B cell (primary cell): ENCODE measurements at regions not wholly inside any gene's neighbourhood (a gene's known extent, or its start where the extent isn't known, plus 50 kb on each side); places are given as distances from the start of the nearest gene placed in this dataset.

Source experiments
- ATAC-seq: fragments of 200-7000 bp; cut with Tn5 transposase; one replicate; pipeline ENCODE4 v1.10.0; 2021; ENCODE audit warnings: low read depth, mild to moderate bottlenecking, moderate number of reproducible peaks, moderate library complexity
- CTCF ChIA-PET: fragments of 350-600 bp; sonication (Branson Sonifier 250); formaldehyde crosslinking; loops from one replicate; lab custom pipeline; 2021; ENCODE audit warnings: antibody characterized with exemption, inconsistent platforms; lab: Charles Lee
- POLR2A ChIA-PET: fragments of 350-600 bp; sonication (Branson Sonifier 250); formaldehyde crosslinking; loops from one replicate; lab custom pipeline; 2021; ENCODE audit warnings: antibody characterized with exemption; lab: Charles Lee
- DNase-seq: peaks from one replicate; pipeline ENCODE4 v3.0.0; 2013
- H2AFZ ChIP-seq: 2 replicates; pipeline ENCODE4 v1.6.1; 2012; ENCODE audit warnings: mild to moderate bottlenecking, low read depth, low read length; ENCODE audit not compliant: insufficient read depth, poor library complexity, severe bottlenecking
- H3K27ac ChIP-seq, 2 donors: 1 replicate in 1 of 2; 2 replicates in 1 of 2; pipeline ENCODE4 v1.5.1; 2012 to 2013; ENCODE audit warnings: low read length in 2 of 2, mild to moderate bottlenecking in 2 of 2, moderate library complexity in 1 of 2
- H3K27me3 ChIP-seq, 4 experiments: fragments of 200-600 bp in 1 of 4; sonication (generic) in 1 of 4; replicated peaks in 1 of 4; 1 replicate in 2 of 4; 2 replicates in 2 of 4; pipeline versions ENCODE4 v1.6.1 to v1.7.0; 2013 to 2016; ENCODE audit warnings: low read length in 3 of 4, mild to moderate bottlenecking in 2 of 4, mixed read lengths in 1 of 4, moderate library complexity in 1 of 4; ENCODE audit not compliant: insufficient read depth in 4 of 4, control insufficient read depth in 3 of 4; ENCODE audit errors: control extremely low read depth in 1 of 4
- H3K36me3 ChIP-seq, 2 experiments: replicated peaks in 1 of 2; 1 replicate in 1 of 2; 2 replicates in 1 of 2; pipeline versions ENCODE4 v1.6.1 to v1.7.1; 2013; ENCODE audit warnings: low read length in 1 of 2; ENCODE audit not compliant: insufficient read depth in 2 of 2, control insufficient read depth in 1 of 2; ENCODE audit errors: control extremely low read depth in 1 of 2, extremely low read depth in 1 of 2
- H3K4me1 ChIP-seq, 2 donors: fragments of 200-600 bp in 1 of 2; sonication (generic) in 1 of 2; 1 replicate in 1 of 2; 2 replicates in 1 of 2; pipeline versions ENCODE4 v1.5.1 to v1.6.1; 2013 to 2017; ENCODE audit warnings: low read length in 2 of 2; ENCODE audit not compliant: control insufficient read depth in 2 of 2, insufficient read depth in 2 of 2
- H3K4me2 ChIP-seq: replicated peaks from 2 replicates; pipeline ENCODE3; 2012; ENCODE audit warnings: mild to moderate bottlenecking, low read depth, low read length; ENCODE audit not compliant: poor library complexity, severe bottlenecking
- H3K4me3 ChIP-seq, 5 experiments: fragments of 200-600 bp in 1 of 5; sonication (generic) in 1 of 5; 1 replicate in 3 of 5; 2 replicates in 2 of 5; pipeline versions ENCODE4 v1.5.1 to v1.7.0; 2011 to 2016; ENCODE audit warnings: low read length in 4 of 5, mild to moderate bottlenecking in 4 of 5, low read depth in 2 of 5, control low read depth in 1 of 5, moderate library complexity in 1 of 5; ENCODE audit not compliant: insufficient read depth in 1 of 5; ENCODE audit errors: control extremely low read depth in 1 of 5, extremely low read depth in 1 of 5
- H3K79me2 ChIP-seq: fragments of 200-600 bp; sonication (generic); one replicate; pipeline ENCODE4 v1.6.0; 2016; ENCODE audit warnings: low read length; ENCODE audit not compliant: control insufficient read depth, insufficient read depth
- H3K9ac ChIP-seq: fragments of 200-600 bp; sonication (generic); 2 replicates; pipeline ENCODE4 v1.6.1; 2017; ENCODE audit warnings: mild to moderate bottlenecking, low read length, moderate library complexity
- H3K9me3 ChIP-seq, 3 donors: one replicate each; pipeline versions ENCODE4 v1.6.1 to v1.7.1; 2013; ENCODE audit warnings: low read length in 2 of 3; ENCODE audit not compliant: control insufficient read depth in 2 of 3, insufficient read depth in 1 of 3; ENCODE audit errors: control extremely low read depth in 1 of 3
- H4K20me1 ChIP-seq: 2 replicates; pipeline ENCODE4 v1.6.0; 2012; ENCODE audit warnings: mild to moderate bottlenecking, low read length; ENCODE audit not compliant: insufficient read depth, control insufficient read depth, poor library complexity, severe bottlenecking
- H3K27ac Mint-ChIP-seq: one replicate; pipeline ENCODE4 v1.8.0; 2021; ENCODE audit warnings: mixed read lengths
- H3K27me3 Mint-ChIP-seq: one replicate; pipeline ENCODE4 v1.8.0; 2021; ENCODE audit warnings: mixed read lengths
- H3K4me1 Mint-ChIP-seq: one replicate; pipeline ENCODE4 v1.8.0; 2021; ENCODE audit warnings: mixed read lengths
- H3K4me3 Mint-ChIP-seq: one replicate; pipeline ENCODE4 v1.8.0; 2021; ENCODE audit warnings: mixed read lengths
- H3K9me3 Mint-ChIP-seq: one replicate; pipeline ENCODE4 v1.8.0; 2022; ENCODE audit warnings: mixed read lengths; ENCODE audit not compliant: insufficient read depth
- CTCF ChIP-seq: fragments of 200-600 bp; IDR thresholded peaks from one replicate; pipeline ENCODE4 v1.8.0; 2022; ENCODE audit warnings: antibody characterized with exemption, mild to moderate bottlenecking
- EZH2 ChIP-seq: IDR thresholded peaks from 2 replicates; pipeline ENCODE4 v1.6.1; 2012; ENCODE audit warnings: borderline replicate concordance, low read depth, mild to moderate bottlenecking, moderate library complexity, low read length; ENCODE audit not compliant: insufficient read depth, poor library complexity, severe bottlenecking
- WGBS: methylation state at CpG from one replicate; pipeline ENCODE4 v1.1.5; 2013; ENCODE audit warnings: missing lambda C conversion rate; ENCODE audit not compliant: insufficient coverage; 5-methylcytosine and 5-hydroxymethylcytosine counted together
- intact Hi-C: fragments of 100-400 bp; cut with micrococcal nuclease; formaldehyde crosslinking; loops from one replicate; pipeline ENCODE4 v1.10.0; 2022

GRCh38 chr5:1973391-1974013 lies 90.8 kb upstream of the IRX4 start:
- DNase-seq = no peak
- no peaks in the 10 kb centered on the region for H3K79me2 ChIP-seq
- no peak overlapping the region for H3K27ac ChIP-seq
- no peak overlapping the region for H3K9ac ChIP-seq
- ChIA-PET CTCF (no interaction called here), POLR2A (no interaction called here)
- H3K36me3 ChIP-seq = no peaks in the 10 kb centered on the region
- no peaks in the 10 kb centered on the region for H3K4me1 ChIP-seq
- H3K27ac Mint-ChIP-seq = no peak overlapping the region
- H3K4me3 ChIP-seq = no peak overlapping the region
- no peak for TF ChIP-seq EZH2
- no peak for TF ChIP-seq CTCF
- H2AFZ ChIP-seq = no peak overlapping the region
- no peaks in the 10 kb centered on the region for H4K20me1 ChIP-seq
- no peaks in the 10 kb centered on the region for H3K4me1 Mint-ChIP-seq
- 88% methylated on average over 19 of the region's 21 CpGs for WGBS
- H3K4me3 Mint-ChIP-seq = no peak overlapping the region
- peaks cover 2% of the 10 kb centered on the region for H3K9me3 Mint-ChIP-seq
- peaks cover 6% of the 10 kb centered on the region for H3K27me3 Mint-ChIP-seq
- peaks cover 0 to 7% (median 0%) of the 10 kb centered on the region in 3 donors for H3K9me3 ChIP-seq
- ATAC-seq = no peak
- no peaks in the 10 kb centered on the region for H3K27me3 ChIP-seq
- intact Hi-C loops = no loop called here
- no peak overlapping the region for H3K4me2 ChIP-seq

DNA sequence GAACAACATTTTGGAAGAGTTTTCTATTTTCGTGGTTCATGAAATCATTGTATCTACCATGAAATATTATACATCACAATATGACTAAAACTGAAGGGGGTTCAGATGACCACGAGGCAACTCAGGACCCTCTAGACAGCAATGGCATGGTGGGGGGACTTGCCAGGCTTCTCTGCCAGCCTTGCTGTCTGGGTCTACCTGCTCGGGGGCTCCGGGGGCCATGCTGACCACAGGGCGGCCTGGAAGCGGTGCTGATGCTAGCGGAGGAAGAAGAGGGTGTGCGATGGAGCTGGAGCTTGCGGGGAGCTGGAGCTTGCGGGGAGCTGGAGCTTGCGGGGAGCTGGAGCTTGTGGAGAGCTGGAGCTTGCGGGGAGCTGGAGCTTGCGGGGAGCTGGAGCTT lies 89.2 kb upstream of the IRX4 start:
- Histone ChIP-seq H3K27ac (no peak overlapping the region), H3K4me2 (no peak overlapping the region), H3K27me3 (no peaks in the 10 kb centered on the region), H4K20me1 (no peaks in the 10 kb centered on the region), H3K4me3 (no peak overlapping the region), H3K4me1 (no peaks in the 10 kb centered on the region), H3K79me2 (no peaks in the 10 kb centered on the region), H3K9me3 (peaks cover 0 to 6% (median 0%) of the 10 kb centered on the region in 3 donors), H3K9ac (no peak overlapping the region), H3K36me3 (no peaks in the 10 kb centered on the region), H2AFZ (no peak overlapping the region)
- CTCF ChIA-PET = no interaction called here
- intact Hi-C loops = no loop called here
- Mint-ChIP-seq H3K4me3 (no peak overlapping the region), H3K27me3 (peaks cover 6% of the 10 kb centered on the region), H3K9me3 (peaks cover 2% of the 10 kb centered on the region), H3K4me1 (no peaks in the 10 kb centered on the region), H3K27ac (no peak overlapping the region)
- POLR2A ChIA-PET = no interaction called here
- no peak for ATAC-seq
- WGBS = 84% methylated on average over 10 of the region's 13 CpGs
- DNase-seq = no peak
- no peak for TF ChIP-seq EZH2
- TF ChIP-seq CTCF = no peak
